AG20443 (cell line): ENCODE measurements at regions not wholly inside any gene's neighbourhood (a gene's known extent, or its start where the extent isn't known, plus 50 kb on each side); places are given as distances from the start of the nearest gene placed in this dataset.

ENCODE experiments used
- DNase-seq: peaks from one replicate; pipeline ENCODE4 v3.0.0; 2012; ENCODE audit warnings: low spot score, mixed read lengths

DNA sequence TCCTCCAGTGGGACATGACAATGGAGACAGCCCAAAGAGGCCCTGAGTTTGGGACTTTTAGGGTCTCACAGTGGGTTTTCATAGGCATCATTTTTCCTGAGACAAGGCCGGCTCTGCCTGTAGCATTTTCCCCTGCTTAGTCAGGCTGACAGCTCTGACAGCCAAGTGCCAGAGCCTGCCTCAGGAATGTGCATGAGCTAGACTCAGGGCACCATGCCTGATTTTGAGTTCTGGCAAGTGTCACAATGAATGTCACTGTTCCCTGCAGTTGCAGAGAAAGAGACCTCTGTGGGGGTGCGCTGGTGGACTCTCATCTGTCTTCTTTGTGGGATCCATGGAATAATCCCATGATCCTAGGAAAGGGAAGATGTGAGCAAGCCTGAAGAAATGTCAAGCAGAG lies 343.3 kb upstream of the TSPY4 start:
- DNase-seq = peak; percentile 44

- DNase-seq = peak; percentile 12
Measured at GRCh38 chrY:9001231-9001630, 336.0 kb upstream of the TSPY4 start.

GRCh38 chrY:9003739-9004138 lies 333.5 kb upstream of the TSPY4 start:
- no peak for DNase-seq

DNA sequence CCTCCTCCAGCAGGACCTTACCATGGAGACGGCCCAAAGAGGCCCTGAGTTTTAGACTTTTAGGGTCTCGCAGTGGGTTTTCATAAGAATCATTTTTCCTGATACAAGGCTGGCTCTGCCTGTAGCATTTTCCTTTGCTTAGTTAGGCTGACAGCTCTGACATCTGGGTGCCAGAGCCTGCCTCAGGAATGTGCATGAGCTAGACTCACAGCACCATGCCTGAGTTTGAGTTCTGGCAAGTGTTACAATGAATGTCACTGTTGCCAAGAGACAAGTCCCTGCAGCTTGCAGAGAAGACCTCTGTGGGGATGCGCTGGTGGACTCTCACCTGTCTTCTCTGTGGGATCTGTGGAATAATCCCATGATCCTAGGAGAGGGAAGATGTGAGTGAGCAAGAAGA lies 328.6 kb upstream of the TSPY4 start:
- DNase-seq = peak; percentile 43

- DNase-seq = peak; percentile 11
Measured at GRCh38 chrY:9016916-9017315, 320.3 kb upstream of the TSPY4 start.

GRCh38 chrY:9018401-9018800 lies 318.9 kb upstream of the TSPY4 start:
- DNase-seq = no peak

- DNase-seq = peak; percentile 18
Measured at GRCh38 chrY:9027729-9028375, 309.4 kb upstream of the TSPY4 start.

GRCh38 chrY:9029929-9030328 lies 307.3 kb upstream of the TSPY4 start:
- no peak for DNase-seq

DNA sequence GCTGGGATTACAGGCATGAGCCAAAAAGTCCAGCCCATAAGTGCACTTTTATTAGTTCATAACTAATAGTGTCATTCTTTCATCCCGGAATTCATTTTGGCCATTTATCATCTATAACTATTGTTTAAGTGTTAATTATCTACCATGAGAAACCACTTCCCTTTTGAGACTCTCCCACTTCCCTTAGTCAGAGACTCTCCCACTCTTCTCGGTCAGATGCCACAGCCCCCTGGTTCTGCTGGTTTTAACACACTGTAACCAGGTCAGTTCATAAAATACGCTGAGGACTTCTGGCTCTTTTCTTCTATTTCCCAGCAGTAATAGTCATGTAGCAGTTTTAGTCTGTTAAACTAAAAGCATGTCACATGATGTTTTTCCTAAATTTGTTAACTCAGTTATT lies 303.0 kb upstream of the TSPY4 start:
- DNase-seq = no peak

- DNase-seq = peak; percentile 9
Measured at GRCh38 chrY:9035246-9035645, 302.0 kb upstream of the TSPY4 start.

DNA sequence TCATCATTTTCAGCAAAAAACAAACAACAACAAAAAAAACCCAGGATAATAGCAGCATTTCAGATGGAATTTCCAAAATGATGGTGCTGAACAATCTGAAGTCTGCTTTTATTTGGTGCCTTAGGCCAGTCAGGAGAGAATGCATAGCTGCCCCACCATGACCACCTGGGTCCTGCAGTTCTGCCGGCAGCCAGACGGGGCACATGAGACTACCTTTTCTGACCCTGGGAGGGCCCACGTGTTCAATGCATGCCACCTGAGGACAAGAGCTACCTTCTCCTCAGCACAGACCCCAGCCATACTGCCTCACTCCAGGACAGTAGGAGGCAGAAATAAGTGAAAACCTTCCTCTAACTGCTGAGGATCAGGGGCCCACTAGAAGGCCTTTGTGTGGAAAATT lies 295.8 kb upstream of the TSPY4 start:
- no peak for DNase-seq
